H1 (cell line): ENCODE measurements at regions not wholly inside any gene's neighbourhood (a gene's known extent, or its start where the extent isn't known, plus 50 kb on each side); places are given as distances from the start of the nearest gene placed in this dataset.

Experiments used
- CTCF ChIA-PET: fragments of 300-600 bp; sonication (Branson Sonifier 250); formaldehyde crosslinking; loops from one replicate; lab custom pipeline; 2021; ENCODE audit not compliant: partially characterized antibody; lab: Charles Lee
- POLR2A ChIA-PET: fragments of 300-600 bp; sonication (Branson Sonifier 250); formaldehyde crosslinking; loops from one replicate; lab custom pipeline; 2021; ENCODE audit warnings: inconsistent platforms; ENCODE audit not compliant: partially characterized antibody; lab: Charles Lee
- DNase-seq, 2 experiments: peaks; one replicate each; pipeline versions ENCODE4 v3.0.0 to v3.0.0-alpha.2; 2010 to 2022; ENCODE audit warnings: low spot score in 2 of 2, low read depth in 1 of 2, mixed read lengths in 1 of 2
- FAIRE-seq: peaks from 2 replicates; lab custom pipeline; 2011; peaks lifted over from hg19 to GRCh38; lab: Jason Lieb, UNC
- H2AFZ ChIP-seq: 2 replicates; pipeline ENCODE4 v1.8.1; 2012; ENCODE audit warnings: low read length, inconsistent platforms
- H2AK5ac ChIP-seq: 2 replicates; pipeline ENCODE4 v1.6.1; 2013; ENCODE audit warnings: low read depth, low read length
- H2BK120ac ChIP-seq: replicated peaks from 2 replicates; pipeline ENCODE3; 2013; ENCODE audit warnings: low read depth, low read length, inconsistent platforms
- H2BK12ac ChIP-seq: 2 replicates; pipeline ENCODE4 v1.6.1; 2013; ENCODE audit warnings: low read depth, low read length
- H2BK15ac ChIP-seq: 2 replicates; pipeline ENCODE4 v1.6.1; 2013; ENCODE audit warnings: low read length
- H2BK20ac ChIP-seq: 2 replicates; pipeline ENCODE4 v1.6.1; 2013; ENCODE audit warnings: low read length
- H2BK5ac ChIP-seq: 2 replicates; pipeline ENCODE4 v1.6.1; 2013; ENCODE audit warnings: low read depth, low read length
- H3K14ac ChIP-seq: 2 replicates; pipeline ENCODE4 v1.6.1; 2013; ENCODE audit warnings: inconsistent platforms; ENCODE audit not compliant: insufficient read length
- H3K18ac ChIP-seq: 2 replicates; pipeline ENCODE4 v1.6.1; 2013; ENCODE audit warnings: low read length; ENCODE audit errors: extremely low read depth
- H3K23ac ChIP-seq: 2 replicates; pipeline ENCODE4 v1.6.1; 2013; ENCODE audit warnings: inconsistent platforms; ENCODE audit not compliant: insufficient read length
- H3K23me2 ChIP-seq: 2 replicates; pipeline ENCODE4 v1.6.1; 2013; ENCODE audit warnings: low read depth, low read length
- H3K27ac ChIP-seq: 2 replicates; pipeline ENCODE4 v1.6.1; 2011; ENCODE audit warnings: low read depth, low read length, inconsistent platforms
- H3K27me3 ChIP-seq, 4 experiments: replicated peaks in 1 of 4; 1 replicate in 1 of 4; 2 replicates in 3 of 4; pipeline versions ENCODE4 v1.6.1 to v1.8.1; 2011 to 2013; ENCODE audit warnings: low read length in 3 of 4, mild to moderate bottlenecking in 3 of 4, inconsistent platforms in 2 of 4, mixed read lengths in 2 of 4, moderate library complexity in 1 of 4; ENCODE audit not compliant: control insufficient read depth in 3 of 4, insufficient read depth in 3 of 4; ENCODE audit errors: extremely low read depth in 1 of 4
- H3K36me3 ChIP-seq, 4 experiments: 2 replicates each; pipeline versions ENCODE4 v1.6.1 to v1.8.1; 2011 to 2013; ENCODE audit warnings: mild to moderate bottlenecking in 4 of 4, low read length in 3 of 4, moderate library complexity in 2 of 4, control low read depth in 1 of 4, inconsistent platforms in 1 of 4; ENCODE audit not compliant: insufficient read depth in 4 of 4, control insufficient read depth in 2 of 4
- H3K4ac ChIP-seq: replicated peaks from 2 replicates; pipeline ENCODE3; 2013; ENCODE audit warnings: low read length, low read depth, mixed read lengths, inconsistent platforms; ENCODE audit not compliant: insufficient read length
- H3K4me1 ChIP-seq, 4 experiments: replicated peaks in 1 of 4; 1 replicate in 1 of 4; 2 replicates in 3 of 4; pipeline versions ENCODE4 v1.6.1 to v1.8.1; 2011 to 2013; ENCODE audit warnings: low read length in 3 of 4, inconsistent platforms in 2 of 4, mixed read lengths in 1 of 4; ENCODE audit not compliant: insufficient read depth in 4 of 4, control insufficient read depth in 3 of 4
- H3K4me2 ChIP-seq, 2 experiments: 2 replicates each; pipeline versions ENCODE4 v1.6.1 to v1.8.1; 2011 to 2013; ENCODE audit warnings: low read depth in 2 of 2, low read length in 2 of 2, control low read depth in 1 of 2, inconsistent platforms in 1 of 2, mild to moderate bottlenecking in 1 of 2; ENCODE audit not compliant: insufficient read depth in 1 of 2
- H3K4me3 ChIP-seq, 4 experiments: fragments of 200-600, 300-600 bp in 1 of 4; sonication (generic), shearing (Covaris generic), sonication (Bioruptor Twin) in 1 of 4; 2 replicates each; pipeline versions ENCODE4 v1.5.1 to v1.8.1; 2011 to 2016; ENCODE audit warnings: low read length in 4 of 4, low read depth in 3 of 4, control low read depth in 2 of 4, inconsistent platforms in 2 of 4, mild to moderate bottlenecking in 2 of 4, mixed read lengths in 1 of 4, moderate library complexity in 1 of 4; ENCODE audit not compliant: insufficient read depth in 2 of 4; ENCODE audit errors: extremely low read depth in 1 of 4
- H3K56ac ChIP-seq: replicated peaks from 2 replicates; pipeline ENCODE3; 2013; ENCODE audit warnings: low read depth, mild to moderate bottlenecking, mixed read lengths, low read length, inconsistent platforms; ENCODE audit not compliant: insufficient read length
- H3K79me1 ChIP-seq: 2 replicates; pipeline ENCODE4 v1.6.1; 2013; ENCODE audit warnings: low read depth, low read length, control low read depth
- H3K79me2 ChIP-seq, 2 experiments: 2 replicates each; pipeline versions ENCODE4 v1.6.1 to v1.8.1; 2012 to 2013; ENCODE audit warnings: low read length in 2 of 2, mild to moderate bottlenecking in 2 of 2, inconsistent platforms in 1 of 2; ENCODE audit not compliant: insufficient read depth in 2 of 2, control insufficient read depth in 1 of 2
- H3K9ac ChIP-seq, 4 experiments: replicated peaks in 1 of 4; 1 replicate in 1 of 4; 2 replicates in 3 of 4; pipeline versions ENCODE4 v1.6.1 to v1.8.1; 2011 to 2013; ENCODE audit warnings: low read depth in 3 of 4, low read length in 3 of 4, control low read depth in 2 of 4, mild to moderate bottlenecking in 2 of 4, moderate library complexity in 2 of 4, inconsistent platforms in 1 of 4; ENCODE audit errors: extremely low read depth in 1 of 4
- H3K9me3 ChIP-seq, 2 experiments: 2 replicates each; pipeline versions ENCODE4 v1.6.1 to v1.8.1; 2012 to 2013; ENCODE audit warnings: mild to moderate bottlenecking in 2 of 2, moderate library complexity in 2 of 2, control low read depth in 1 of 2, inconsistent platforms in 1 of 2, low read depth in 1 of 2, low read length in 1 of 2, mixed read lengths in 1 of 2; ENCODE audit not compliant: insufficient read depth in 2 of 2
- H4K20me1 ChIP-seq, 2 experiments: replicated peaks in 1 of 2; 2 replicates each; pipeline versions ENCODE3 to v1.8.1; 2011 to 2013; ENCODE audit warnings: inconsistent platforms in 2 of 2, low read length in 2 of 2, mild to moderate bottlenecking in 1 of 2; ENCODE audit not compliant: insufficient read depth in 2 of 2, control insufficient read depth in 1 of 2
- H4K5ac ChIP-seq: 2 replicates; pipeline ENCODE4 v1.6.1; 2013; ENCODE audit warnings: low read length, low read depth, mixed read lengths, inconsistent platforms; ENCODE audit not compliant: insufficient read length
- H4K8ac ChIP-seq: 2 replicates; pipeline ENCODE4 v1.8.0; 2013; ENCODE audit warnings: mild to moderate bottlenecking, moderate library complexity, low read length, inconsistent platforms; ENCODE audit not compliant: insufficient read depth; ENCODE audit errors: extremely low read depth
- H4K91ac ChIP-seq: replicated peaks from 2 replicates; pipeline ENCODE3; 2013; ENCODE audit warnings: low read length, mixed read lengths, inconsistent platforms; ENCODE audit not compliant: insufficient read length
- BRCA1 ChIP-seq: IDR thresholded peaks from 2 replicates; pipeline ENCODE4 v1.6.1; 2012; ENCODE audit warnings: low read depth, low read length, improper control_type of control experiment
- CBX5 ChIP-seq: fragments of 300-800, 300-1000 bp; sonication (generic); IDR thresholded peaks from 2 replicates; pipeline ENCODE4 v1.7.1; 2016; ENCODE audit warnings: antibody characterized with exemption, low read length, low read depth
- CREB1 ChIP-seq: IDR thresholded peaks from 2 replicates; pipeline ENCODE4 v1.6.1; 2012; ENCODE audit warnings: inconsistent platforms
- HDAC6 ChIP-seq: IDR thresholded peaks from one replicate; pipeline ENCODE4 v1.7.1; 2012; ENCODE audit warnings: low read depth, mild to moderate bottlenecking, inconsistent platforms, low read length, moderate library complexity
- JUND ChIP-seq: IDR thresholded peaks from 2 replicates; pipeline ENCODE4 v1.6.1; 2011; ENCODE audit warnings: mild to moderate bottlenecking, improper control_type of control experiment, low read length
- MAFK ChIP-seq: IDR thresholded peaks from 2 replicates; pipeline ENCODE4 v1.6.1; 2012; ENCODE audit warnings: low read depth, mild to moderate bottlenecking, improper control_type of control experiment, low read length
- POLR2AphosphoS5 ChIP-seq: IDR thresholded peaks from 2 replicates; pipeline ENCODE4 v1.6.1; 2011; ENCODE audit warnings: low read depth, low read length
- RBBP5 ChIP-seq: IDR thresholded peaks from 2 replicates; pipeline ENCODE4 v1.7.1; 2012; ENCODE audit warnings: low read depth, mild to moderate bottlenecking, inconsistent platforms, low read length, moderate library complexity, borderline replicate concordance
- RFX5 ChIP-seq: IDR thresholded peaks from 2 replicates; pipeline ENCODE4 v1.6.1; 2011; ENCODE audit warnings: low read depth, low read length, improper control_type of control experiment, borderline replicate concordance
- RXRA ChIP-seq: IDR thresholded peaks from 2 replicates; pipeline ENCODE4 v1.6.1; 2011; ENCODE audit warnings: low read depth, mild to moderate bottlenecking, low read length, moderate library complexity; ENCODE audit not compliant: insufficient read depth
- SIX5 ChIP-seq: IDR thresholded peaks from 2 replicates; pipeline ENCODE4 v1.6.1; 2011; ENCODE audit warnings: mild to moderate bottlenecking, low read depth, low read length
- SP1 ChIP-seq: IDR thresholded peaks from 2 replicates; pipeline ENCODE4 v1.6.1; 2011; ENCODE audit warnings: low read depth, low read length
- SP2 ChIP-seq: IDR thresholded peaks from 2 replicates; pipeline ENCODE4 v1.6.1; 2012; ENCODE audit warnings: mild to moderate bottlenecking, low read length, inconsistent platforms
- TEAD4 ChIP-seq: IDR thresholded peaks from 2 replicates; pipeline ENCODE4 v1.6.1; 2012; ENCODE audit warnings: low read depth, low read length, inconsistent platforms, mixed read lengths
- WGBS, 2 experiments: shearing (Covaris generic) in 1 of 2; methylation state at CpG; one replicate each; pipeline versions ENCODE4 v1.1.6 to v1.1.7; 2013 to 2015; ENCODE audit warnings: low lambda C conversion rate in 2 of 2, mixed read lengths in 2 of 2, inconsistent platforms in 1 of 2, low coverage in 1 of 2, missing lambda C conversion rate in 1 of 2; ENCODE audit not compliant: insufficient replicate concordance in 2 of 2, insufficient coverage in 1 of 2, insufficient read length in 1 of 2; ENCODE audit errors: extremely low coverage in 1 of 2, missing lambda C conversion rate in 1 of 2; 5-methylcytosine and 5-hydroxymethylcytosine counted together
- TF ChIP-seq, protein P1 (sequence below): IDR thresholded peaks from 2 replicates; pipeline ENCODE4 v1.6.1; 2012; ENCODE audit warnings: low read length, inconsistent platforms

- Histone ChIP-seq H4K5ac (no peak overlapping the region), H4K8ac (no peak overlapping the region), H3K4me3 (no peak overlapping the region), H3K14ac (no peak overlapping the region), H3K79me1 (no peaks in the 10 kb centered on the region), H4K20me1 (no peaks in the 10 kb centered on the region), H2AK5ac (no peak overlapping the region), H3K27ac (no peak overlapping the region), H3K4ac (no peak overlapping the region), H3K9ac (no peak overlapping the region), H3K79me2 (no peaks in the 10 kb centered on the region), H3K9me3 (no peaks in the 10 kb centered on the region; a peak in 1 of 4 replicates), H3K36me3 (no peaks in the 10 kb centered on the region), H2BK120ac (no peak overlapping the region), H3K4me2 (no peak overlapping the region), H3K27me3 (no peaks in the 10 kb centered on the region), H3K56ac (no peak overlapping the region), H3K23me2 (no peaks in the 10 kb centered on the region), H4K91ac (no peak overlapping the region), H2AFZ (no peak overlapping the region), H2BK20ac (no peak overlapping the region), H3K18ac (no peak overlapping the region), H2BK12ac (no peak overlapping the region), H3K23ac (no peak overlapping the region), H3K4me1 (no peaks in the 10 kb centered on the region), H2BK5ac (no peak overlapping the region), H2BK15ac (no peak overlapping the region)
- 93% methylated on average over 2 of the region's 2 CpGs; no CpG with 5 or more reads in 1 of the 2 experiments for WGBS, 2 experiments
- FAIRE-seq (no peak), DNase-seq (no peak)
- CTCF ChIA-PET, result no interaction called here
- no peak for TF ChIP-seq MAFK
- TF ChIP-seq, protein P1, sequence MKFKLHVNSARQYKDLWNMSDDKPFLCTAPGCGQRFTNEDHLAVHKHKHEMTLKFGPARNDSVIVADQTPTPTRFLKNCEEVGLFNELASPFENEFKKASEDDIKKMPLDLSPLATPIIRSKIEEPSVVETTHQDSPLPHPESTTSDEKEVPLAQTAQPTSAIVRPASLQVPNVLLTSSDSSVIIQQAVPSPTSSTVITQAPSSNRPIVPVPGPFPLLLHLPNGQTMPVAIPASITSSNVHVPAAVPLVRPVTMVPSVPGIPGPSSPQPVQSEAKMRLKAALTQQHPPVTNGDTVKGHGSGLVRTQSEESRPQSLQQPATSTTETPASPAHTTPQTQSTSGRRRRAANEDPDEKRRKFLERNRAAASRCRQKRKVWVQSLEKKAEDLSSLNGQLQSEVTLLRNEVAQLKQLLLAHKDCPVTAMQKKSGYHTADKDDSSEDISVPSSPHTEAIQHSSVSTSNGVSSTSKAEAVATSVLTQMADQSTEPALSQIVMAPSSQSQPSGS, result no peak
- TF ChIP-seq SIX5, result no peak
- TF ChIP-seq TEAD4, result no peak
- TF ChIP-seq JUND, result no peak
- no peak for TF ChIP-seq HDAC6
- no peak for TF ChIP-seq BRCA1
- TF ChIP-seq POLR2AphosphoS5, result no peak
- no peak for TF ChIP-seq CBX5
- no peak for TF ChIP-seq RXRA
- no peak for TF ChIP-seq RFX5
- no peak for TF ChIP-seq SP1
- no peak for TF ChIP-seq RBBP5
- TF ChIP-seq SP2, result no peak
- no peak for TF ChIP-seq CREB1
- POLR2A ChIA-PET, result no interaction called here
Observed at GRCh38 chr2:21602789-21603188, 479.0 kb downstream of the TDRD15 start.
